Activated CD4-positive, alpha-beta T cell treated with anti-CD3 and anti-CD28 coated beads for 4 hours (primary cell): ENCODE measurements at regions not wholly inside any gene's neighbourhood (a gene's known extent, or its start where the extent isn't known, plus 50 kb on each side); places are given as distances from the start of the nearest gene placed in this dataset.
A peak's percentile ranks its signal among the peaks of the same experiment; 100 is the strongest.
"Not testable (repeated sequence)": the region's sequence is repeated elsewhere in the genome, so short reads cannot be mapped to it uniquely, and the experiment has no call there.

ENCODE experiments used
- DNase-seq, 2 donors: peaks; one replicate each; pipeline ENCODE4 v3.0.0-alpha.2; 2020

DNA sequence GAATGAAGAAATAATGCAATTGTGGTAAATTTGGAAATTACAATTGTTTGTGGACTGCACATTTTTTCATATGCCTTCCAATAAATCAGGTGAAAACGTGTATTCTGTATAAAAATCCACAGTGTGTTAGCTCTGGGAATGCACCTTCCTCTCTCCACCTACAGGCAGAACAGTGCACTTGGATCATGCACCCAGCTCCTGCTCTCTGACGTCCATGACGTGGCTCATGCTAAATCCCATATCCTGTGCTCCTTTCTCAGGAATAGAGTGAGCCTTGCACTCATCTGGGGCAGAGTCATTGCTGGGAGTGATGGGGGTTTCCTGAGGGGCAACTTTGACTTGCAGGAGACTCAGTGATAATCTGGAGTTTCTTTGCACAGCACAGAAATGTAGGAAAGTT is 1282.1 kb downstream of the TMEM121 start:
- no peak for DNase-seq

DNA sequence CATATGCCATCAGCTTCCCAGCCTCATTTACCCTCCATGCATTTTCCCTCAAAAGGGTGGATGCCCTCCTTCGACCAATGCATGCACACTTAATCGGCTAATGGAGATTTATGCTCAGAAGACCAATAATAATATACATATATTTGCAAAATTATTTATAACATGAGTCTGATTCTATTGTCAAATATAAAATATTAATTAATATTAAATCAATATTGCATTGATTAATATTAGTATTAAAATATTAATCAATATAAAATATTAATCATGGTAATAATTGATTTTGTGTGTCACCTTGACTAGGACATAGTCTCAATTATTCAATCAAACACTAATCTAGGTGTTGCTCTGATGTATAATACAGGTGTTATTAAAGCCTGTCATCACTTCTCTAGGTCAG is 1282.5 kb downstream of the TMEM121 start:
- no peak for DNase-seq

DNA sequence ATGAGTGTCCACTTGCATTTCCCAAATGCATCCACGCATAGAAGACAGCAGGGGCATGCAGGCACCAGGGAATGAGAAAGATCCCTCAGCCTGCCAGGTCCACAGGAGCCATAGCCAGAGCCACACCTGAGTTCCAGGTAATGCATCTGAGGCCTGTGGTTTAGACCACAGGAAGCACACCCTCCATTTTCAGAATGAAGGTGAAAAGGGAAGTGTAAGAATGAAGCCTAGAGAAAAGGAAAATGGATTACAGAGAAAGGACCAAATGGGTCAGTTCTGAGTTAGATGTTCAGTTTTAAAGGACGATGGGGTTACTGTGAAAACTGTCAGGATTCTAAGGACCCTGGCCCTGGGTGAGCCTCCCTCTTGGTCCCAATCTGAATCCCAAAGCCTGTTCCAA is 1283.2 kb downstream of the TMEM121 start:
- DNase-seq: no peak

DNA sequence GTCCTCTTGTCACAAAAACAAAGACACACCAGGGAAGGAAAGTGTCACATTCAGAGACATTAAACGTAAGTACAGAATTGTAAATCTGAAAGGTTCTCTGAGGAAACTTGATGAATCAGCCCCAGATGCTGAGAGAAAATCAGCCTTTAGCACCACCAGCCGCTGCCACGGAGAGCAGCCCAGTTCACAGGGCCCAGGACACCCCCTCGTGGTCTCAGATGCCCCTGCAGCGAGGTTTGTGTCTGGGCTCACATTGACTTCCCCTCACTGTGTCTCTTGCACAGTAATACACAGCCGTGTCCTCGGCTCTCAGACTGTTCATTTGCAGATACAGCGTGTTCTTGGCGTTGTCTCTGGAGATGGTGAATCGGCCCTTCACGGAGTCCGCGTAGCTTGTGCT is 1283.8 kb downstream of the TMEM121 start:
- not testable (repeated sequence) for DNase-seq

DNA sequence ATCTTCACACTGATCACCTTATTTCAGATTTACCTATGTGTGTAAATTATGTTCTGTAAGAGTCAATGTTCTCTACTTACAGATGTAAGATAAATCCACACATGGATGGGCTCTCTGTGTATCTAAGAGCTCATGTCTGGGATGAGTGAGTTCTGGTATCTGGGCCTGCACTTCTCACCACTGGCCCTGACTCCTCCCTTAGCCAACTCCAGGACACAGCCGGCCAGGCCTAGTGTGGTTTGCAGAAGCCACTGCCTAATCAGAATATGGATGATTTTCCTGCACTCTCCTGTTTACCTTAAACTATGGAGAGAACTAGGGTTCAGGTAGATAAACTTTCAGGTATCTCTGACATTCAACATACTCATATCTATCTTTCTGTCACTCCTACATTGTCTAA is 1284.8 kb downstream of the TMEM121 start:
- no peak for DNase-seq

DNA sequence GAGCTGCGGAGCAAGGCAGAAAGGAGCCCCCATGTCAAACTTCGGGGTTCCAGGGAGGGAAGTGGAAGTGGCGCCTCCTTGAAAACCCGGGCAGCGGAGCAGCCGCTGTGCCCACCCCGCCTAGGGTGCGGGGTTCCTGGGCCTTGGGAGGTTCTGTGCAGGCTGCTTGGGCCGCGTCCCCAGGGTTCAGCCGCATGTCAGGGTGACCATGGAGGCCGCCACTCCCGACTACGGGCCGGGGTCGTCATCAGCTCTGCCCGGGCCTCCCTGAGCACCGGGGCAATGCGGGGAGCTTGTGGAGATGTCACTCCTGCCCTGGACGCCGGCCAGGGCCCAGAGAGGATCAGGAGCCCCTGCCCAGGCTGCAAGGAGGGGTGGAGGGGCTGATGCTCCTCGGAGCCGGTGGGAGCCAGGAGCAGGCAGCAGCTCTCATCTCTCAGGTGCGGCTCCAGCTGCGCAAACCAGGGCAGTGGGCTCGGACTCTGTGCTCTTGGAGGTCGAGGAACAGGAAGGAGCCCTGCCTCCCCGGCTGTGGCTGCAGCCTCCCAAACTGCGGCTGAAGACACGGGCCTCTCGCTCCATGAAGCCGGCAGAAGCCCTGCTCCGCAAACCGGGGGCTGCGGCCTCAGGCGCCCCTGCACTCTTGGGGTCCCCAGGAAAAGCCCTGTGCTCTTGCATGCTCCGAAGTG is 1286.5 kb downstream of the TMEM121 start:
- no peak for DNase-seq

DNA sequence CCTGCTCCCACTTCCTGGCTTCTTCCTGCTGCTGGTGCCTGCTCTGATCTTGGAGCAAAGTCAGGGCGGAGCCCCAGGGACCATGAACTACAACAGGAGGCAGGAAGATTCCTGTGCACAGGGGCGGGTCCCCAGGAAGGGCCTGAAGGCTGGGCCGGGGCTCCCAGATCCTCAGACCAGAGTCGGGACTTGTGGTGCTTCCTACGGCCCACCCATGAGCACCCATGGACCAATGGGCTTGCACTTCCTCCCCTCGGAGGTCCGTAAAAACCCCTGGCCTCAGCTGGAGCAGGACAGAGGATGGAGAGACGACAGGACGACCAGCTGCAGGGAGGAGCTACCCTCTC is 1287.1 kb downstream of the TMEM121 start:
- no peak for DNase-seq

DNA sequence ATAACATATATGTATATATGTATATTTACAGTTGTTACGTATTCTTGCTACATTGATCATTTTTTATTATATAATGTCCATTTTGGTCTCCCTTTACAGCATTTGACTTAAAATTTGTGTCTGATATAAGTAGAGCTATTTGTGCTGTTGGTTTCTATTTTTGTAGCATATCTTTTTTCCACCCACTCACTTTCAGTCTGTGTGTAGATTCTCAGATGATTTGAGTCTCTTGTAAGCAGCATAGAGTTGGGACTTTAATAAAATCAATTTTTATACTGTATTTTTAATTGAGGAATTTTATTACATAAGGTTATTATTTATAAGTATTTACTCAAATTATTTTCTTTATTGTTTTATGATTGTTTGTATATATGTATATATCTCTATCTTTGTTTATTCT is 1293.7 kb downstream of the TMEM121 start:
- DNase-seq: no peak

DNA sequence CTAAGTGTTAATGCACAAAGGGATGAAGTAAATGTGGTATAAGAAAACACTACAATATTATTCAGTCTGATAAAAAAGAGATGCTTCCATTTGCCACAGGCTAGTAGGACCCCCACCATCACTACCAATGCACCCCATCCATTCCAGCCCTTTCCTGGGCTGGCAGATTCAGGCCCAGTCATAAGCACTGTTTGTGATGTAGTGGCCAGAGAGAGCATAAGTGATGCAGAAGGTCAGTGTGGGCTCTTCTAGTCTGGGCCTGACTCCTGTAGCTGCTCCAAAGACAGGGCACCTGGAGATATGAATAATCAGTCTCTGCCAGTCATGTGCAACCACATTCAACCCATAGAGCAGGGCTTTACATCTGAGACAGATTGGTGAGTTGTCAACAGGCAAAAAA is 1294.7 kb downstream of the TMEM121 start:
- no peak for DNase-seq

DNA sequence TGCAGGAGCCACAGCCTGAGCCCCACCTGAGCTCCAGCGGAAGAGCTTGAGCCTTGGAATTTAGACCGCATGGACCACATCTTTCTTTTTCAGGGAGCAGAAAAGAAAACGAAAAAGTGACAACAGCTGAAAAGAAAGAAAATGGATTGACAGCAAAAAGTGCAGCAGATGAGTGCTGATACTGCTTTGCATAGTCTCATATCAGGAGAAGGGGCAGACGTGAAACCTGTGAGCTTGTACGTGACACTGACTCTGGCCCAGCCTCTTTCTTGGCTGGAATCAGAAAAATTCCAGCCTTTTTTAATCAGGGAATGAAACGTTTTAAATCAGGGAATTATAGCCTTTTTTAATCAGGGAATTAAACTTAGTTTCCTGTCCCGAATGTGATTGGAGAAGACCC is 1296.5 kb downstream of the TMEM121 start:
- no peak for DNase-seq

DNA sequence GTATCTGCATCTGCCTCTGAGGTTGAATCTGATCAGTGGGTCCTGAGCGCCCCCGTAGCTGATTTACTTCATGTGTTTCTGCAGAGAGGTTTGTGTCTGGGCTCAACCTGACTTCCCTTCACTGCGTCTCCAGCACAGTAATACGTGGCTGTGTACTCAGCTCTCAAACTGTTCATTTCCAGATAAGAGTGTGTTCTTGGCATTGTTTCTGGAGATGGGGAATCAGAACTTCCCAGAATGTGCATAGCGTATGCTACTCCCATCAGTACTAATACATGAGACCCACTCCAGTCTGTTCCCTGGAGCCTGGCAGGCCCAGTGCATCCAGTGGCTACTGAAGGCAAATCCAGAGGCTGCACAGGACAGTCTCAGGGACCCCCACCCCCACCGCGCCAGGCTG is 1297.2 kb downstream of the TMEM121 start:
- DNase-seq: no peak

DNA sequence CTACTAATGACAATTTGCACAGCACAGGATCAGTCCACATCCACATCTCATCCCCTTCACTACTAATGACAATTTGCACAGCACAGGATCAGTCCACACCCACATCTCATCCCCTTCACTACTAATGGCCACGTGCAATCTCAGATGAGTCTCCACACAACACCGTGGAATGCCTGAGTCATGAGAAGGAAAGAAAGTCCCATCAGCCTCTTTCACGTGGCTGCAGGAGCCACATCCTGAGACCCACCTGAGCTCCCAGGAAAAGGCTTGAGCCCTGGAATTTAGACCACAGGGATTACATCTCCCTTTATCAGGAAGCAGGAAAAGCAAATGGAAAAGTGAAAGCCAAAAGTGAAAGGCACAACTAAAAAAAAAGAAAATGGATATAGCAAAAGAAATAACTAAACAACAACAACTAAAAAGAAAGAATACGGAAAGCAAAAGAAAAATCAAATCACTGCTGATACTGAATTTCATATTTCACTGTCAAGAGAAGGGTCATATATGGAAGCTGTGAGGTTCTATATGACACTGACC is 1300.5 kb downstream of the TMEM121 start:
- no peak for DNase-seq

DNA sequence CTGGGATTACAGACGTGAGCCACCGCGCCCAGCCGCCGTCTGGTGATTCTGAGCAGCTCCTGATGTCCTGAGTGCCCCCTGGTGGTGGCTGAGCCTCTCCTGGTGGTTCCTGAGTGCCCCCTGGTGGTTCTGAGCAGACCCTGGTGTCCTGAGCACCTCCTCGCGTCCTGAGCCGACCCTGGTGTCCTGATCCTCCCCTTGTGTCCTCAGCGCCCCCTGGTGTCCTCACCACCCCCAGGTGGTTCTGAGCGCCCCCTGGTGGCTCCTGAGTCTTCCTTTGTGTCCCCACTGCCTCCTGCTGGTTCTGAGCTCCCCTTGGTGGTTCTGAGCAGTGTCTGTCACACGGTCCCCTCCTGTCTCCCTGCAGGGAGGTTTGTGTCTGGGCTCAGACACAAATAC is 1304.9 kb downstream of the TMEM121 start:
- peak; percentile 28 to 45 for DNase-seq

DNA sequence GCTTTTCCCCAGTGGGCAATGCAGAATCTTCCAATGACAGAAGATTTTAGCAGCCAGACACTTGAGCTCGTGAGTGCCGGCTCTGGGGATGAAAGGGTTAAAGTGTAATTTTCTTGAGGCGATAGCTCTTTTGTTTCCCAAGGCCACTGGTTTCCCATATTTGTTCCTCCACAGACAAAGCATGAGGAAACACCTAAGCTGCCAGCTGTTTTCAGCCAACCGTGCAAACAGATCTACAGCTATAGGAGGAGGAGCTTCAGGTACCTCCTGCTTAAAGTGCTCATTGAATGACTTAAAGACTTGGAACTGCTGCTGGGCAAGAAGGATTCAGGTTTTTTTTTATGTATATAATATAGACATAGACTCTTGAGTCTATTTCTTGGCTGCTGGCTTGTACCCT is 1311.5 kb downstream of the TMEM121 start:
- DNase-seq: no peak

DNA sequence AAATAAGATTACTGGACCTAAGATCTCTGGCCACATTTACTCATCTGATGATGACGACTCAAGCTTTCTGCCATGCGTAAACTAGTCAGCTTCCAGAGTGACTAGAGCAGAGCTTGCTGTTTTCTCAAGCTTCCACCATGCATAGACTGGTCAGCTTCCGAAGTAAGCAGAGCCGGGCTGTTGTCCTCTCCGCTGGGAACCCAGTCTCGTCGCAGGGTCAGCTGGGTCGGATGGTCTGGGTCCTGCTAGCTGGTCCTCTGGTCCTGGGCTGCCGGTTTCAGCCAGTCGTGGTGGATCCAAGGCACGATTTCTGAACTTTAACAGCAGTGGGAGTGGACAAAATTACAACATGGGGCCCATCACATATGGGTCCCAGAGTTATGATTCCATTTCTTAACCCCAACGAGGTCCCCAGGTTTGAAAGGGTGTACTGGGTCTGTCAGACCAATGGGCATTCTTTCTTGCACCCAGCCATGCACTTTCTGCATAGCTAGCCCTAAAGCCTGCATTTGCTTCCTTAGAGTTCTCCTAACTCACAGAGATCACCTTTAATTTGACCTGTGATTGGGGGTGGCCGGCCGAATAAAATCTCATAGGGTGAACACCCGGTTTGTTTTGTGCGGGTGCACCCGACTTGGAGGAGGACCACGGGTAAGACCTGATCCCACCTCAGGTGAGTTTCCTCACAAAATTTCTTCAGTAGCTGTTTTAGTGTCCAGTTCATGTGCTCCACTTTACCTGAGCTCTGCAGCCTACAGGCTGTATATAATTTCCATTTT is 1312.8 kb downstream of the TMEM121 start:
- DNase-seq: no peak

DNA sequence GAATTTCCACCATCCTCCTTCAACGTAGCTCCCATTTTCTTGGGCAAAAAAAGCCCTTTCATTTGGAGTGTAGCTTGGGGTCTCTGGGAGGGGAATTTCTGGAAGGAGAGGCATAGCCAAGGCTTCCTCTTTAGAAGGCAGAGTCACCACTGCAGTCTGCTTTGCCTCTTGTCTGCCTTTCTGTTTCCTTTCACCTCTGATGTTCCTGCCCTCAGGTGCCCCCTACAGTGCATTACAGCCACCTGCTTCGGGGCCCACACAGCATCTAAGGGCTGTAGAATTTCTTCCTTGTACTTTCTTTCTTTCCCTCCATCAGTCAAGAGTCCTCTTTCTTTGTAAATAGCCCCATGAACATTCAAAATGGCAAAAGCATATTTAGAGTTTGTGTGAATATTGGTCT is 1313.9 kb downstream of the TMEM121 start:
- DNase-seq: no peak

DNA sequence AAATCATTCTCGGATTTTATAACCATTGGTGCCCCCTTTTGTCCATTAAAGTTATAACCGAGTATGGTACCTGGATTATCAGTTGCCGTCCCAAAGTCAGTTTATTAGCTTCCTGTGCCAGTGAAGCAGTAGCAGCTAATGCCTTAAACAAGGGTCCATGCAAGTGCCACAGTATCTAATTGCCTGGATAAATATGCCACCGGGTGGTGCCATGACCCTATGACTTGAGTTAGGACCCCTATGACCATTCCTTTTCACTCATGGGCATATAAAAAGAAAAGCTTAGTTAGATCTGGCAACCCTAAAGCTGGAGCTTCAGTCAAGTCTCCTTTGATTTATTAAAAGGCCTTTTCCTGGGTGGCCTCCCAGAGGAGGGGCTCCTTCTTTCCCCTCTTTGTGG is 1314.6 kb downstream of the TMEM121 start:
- no peak for DNase-seq

DNA sequence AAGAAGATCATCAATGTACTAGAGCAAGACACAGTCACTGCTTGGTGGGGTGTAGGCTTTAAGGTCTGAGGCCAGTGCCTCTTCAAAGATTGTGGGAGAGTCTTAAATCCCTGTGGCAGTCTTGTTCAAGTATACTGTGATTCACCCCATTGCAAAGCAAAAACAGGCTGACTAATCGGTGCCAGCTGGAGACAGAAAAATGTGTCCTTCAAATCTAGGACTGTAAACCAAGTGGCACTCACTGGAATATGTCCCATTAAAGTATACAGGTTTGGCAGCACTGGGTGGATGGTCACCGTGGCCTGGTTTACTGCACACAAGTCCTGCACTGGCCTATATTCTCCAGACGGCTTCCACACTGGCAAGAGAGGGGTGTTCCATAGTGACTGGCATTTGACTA is 1315.3 kb downstream of the TMEM121 start:
- DNase-seq: no peak

DNA sequence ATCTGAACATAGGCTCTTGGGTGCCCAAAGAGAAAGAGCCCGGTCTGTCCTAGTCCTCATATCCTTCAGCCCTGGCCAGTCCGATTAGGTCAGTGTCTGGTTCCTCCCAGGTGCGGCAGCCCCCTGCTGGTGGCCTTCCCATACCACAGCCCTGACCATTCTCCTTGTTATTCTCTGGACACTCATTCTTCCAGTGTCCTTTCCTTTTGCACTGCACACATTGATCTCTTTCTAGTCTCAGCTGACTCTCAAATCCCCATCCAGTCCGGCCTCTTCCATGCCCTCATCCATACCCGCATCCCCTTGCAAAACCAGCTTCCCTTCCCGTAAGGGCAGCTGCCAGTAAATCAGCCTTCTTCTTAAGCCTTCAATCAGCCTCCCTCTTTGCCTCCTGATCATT is 1316.3 kb downstream of the TMEM121 start:
- DNase-seq: no peak

DNA sequence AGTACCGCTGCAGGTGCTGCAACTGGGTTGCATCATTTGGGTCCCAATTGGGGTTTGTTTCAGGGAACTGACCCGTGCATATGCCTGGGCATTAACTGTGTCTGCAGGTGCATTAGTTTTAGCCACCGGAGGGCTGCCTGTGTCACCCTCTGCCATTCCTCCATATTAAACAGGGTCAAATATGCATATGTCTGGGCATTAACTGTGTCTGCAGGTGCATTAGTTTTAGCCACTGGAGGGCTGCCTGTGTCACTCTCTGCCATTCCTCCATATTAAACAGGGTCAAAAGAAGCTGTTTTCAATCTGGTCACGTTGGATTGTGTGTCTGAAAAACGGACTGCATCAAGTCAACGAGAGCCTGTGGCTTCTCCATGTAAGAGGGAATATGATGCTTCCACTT is 1317.0 kb downstream of the TMEM121 start:
- no peak for DNase-seq

DNA sequence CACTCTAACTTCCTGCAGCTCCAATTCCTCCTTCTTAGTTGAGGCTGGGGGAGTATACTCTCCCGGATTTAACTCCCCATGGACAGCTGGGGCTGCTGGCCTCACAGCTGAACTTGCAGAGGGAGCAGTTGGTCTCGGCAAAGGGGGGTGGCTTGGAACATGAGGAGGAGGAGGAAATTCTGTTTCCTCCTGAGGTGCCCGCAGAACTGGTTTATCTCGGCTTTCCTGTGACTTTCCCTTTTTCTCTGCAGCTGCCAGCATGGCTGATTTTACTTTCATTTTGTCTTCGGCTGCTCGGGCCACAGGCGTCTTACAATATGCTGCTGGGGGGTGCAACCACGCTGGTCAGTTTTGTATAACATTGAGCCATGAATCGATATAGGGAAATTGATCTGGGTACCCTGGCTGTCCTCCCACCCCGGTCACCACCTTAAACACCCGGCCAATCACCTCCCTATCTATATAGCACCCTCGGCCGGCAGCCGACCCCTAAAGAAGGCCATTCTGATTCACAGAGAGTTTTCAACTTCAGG is 1317.6 kb downstream of the TMEM121 start:
- peak; percentile 33 to 35 for DNase-seq

DNA sequence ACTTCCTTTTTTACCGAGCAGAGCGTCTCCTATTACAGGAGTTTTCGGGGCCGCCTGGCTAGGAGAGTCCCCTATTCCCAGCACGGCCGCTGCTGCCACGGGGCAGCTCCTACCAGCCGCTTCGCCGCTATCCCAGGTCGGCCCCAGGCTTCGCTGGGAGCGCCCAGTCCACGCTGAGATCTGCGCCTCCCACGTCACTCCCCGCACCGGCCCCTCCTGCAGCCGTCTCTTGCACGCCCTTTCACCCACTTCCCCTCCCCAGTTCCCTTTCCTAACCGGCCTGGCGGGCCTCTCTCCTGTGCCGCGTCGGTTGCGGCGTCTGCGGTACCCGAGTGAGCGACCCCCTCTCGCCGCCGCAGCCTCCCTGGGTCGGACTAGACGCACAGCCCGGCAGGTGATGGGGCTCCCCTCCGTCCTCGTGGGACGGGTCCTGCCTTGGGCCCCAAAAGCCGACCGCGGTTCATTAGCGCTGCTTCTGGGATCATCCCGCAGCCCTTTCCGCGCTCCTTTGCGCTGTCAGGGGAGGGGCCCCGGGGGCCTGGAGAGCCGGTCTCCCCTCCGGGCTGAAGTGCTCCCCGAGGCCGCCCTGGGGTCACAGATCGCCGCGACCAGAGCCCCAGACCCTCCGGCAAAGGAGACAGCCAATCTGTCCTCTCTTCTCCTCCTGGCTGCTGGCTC is 1318.4 kb downstream of the TMEM121 start:
- DNase-seq: peak; percentile 61 to 68

DNA sequence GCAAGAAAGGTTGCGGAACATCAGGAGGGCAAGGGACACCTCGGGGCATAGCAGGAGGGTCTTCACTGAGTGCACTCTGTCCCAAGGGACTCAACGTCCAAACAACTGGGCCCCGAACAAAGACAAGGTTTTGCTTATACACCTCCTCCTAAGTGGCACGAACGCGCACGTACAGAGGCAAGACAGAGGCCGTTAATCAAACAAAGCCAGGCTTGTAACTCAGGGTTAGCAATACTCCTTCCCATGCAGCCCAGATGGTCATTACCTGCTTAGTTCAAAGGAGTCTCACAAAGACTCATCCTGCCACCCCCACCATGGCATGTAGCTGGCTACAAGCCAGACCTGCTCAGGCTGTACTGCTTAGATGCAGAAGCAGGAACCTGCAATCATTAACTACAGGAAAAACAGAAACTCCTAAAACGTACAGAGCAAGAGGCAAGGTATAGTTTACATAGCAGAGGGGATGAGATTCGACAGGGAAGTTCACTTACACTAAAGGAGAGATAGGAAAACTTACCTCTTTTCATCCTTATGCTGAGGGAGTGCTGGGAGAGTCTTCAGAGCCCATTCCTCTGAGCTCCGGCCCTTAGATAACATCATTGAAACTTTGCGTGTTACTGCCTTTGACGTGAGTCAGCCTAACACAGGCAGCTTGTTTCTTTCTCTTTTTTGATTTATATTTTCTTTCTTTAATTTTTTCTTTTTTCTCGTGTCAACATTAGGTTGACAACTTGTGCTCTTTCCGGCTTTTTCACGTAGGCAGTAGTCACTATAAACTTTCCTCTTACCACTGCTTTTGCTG is 1319.1 kb downstream of the TMEM121 start:
- peak; percentile 39 to 50 for DNase-seq
